Non-pigmented ciliary epithelial cell (primary cell): ENCODE measurements at regions not wholly inside any gene's neighbourhood (a gene's known extent, or its start where the extent isn't known, plus 50 kb on each side); places are given as distances from the start of the nearest gene placed in this dataset.
"Not testable (repeated sequence)": the region's sequence is repeated elsewhere in the genome, so short reads cannot be mapped to it uniquely, and the experiment has no call there.

Experiments
- DNase-seq: peaks from one replicate; pipeline ENCODE4 v3.0.0-alpha.2; 2010; ENCODE audit warnings: low read depth

GRCh38 chr2:11995456-11995855 lies 249.0 kb downstream of the LPIN1 start:
- no peak for DNase-seq

DNA sequence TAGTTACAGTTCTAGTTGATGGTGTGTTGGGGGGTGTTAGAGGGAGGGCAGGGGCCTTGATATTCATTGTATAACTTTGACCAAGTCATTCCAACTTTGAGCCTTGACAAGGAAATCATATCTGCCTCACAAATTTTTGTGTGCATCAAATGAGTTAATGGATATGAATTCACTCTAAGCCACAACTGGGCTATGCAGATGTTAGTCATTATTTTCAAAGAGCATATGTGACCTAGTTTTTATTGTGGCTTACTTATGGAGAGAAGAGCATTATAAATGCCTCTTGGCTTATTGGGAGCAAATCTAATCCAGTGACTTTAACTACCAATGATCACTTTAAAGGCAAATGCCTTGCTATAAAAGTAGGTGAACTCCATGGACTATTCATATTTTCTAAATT lies 250.2 kb downstream of the LPIN1 start:
- DNase-seq: no peak

DNA sequence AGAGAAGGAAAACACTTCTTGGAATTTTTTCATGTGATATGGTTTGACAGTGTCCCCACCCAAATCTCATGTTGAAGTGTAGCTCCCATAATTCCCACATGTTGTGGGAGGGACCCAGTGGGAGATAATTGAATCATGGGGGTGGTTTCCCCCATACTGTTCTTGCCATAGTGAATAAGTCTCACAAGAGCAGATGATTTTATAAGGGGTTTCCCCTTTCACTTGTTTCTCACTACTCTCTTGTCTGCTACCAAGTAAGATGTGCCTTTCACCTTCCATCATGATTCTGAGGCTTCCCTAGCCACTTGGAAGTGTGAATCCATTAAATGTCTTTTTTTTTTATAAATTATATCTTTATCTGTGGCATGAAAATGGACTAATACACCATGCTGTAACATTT lies 250.7 kb downstream of the LPIN1 start:
- DNase-seq: no peak

- DNase-seq: no peak
These were observed 251.8 kb downstream of the LPIN1 start for GRCh38 chr2:11998218-11998617.

DNA sequence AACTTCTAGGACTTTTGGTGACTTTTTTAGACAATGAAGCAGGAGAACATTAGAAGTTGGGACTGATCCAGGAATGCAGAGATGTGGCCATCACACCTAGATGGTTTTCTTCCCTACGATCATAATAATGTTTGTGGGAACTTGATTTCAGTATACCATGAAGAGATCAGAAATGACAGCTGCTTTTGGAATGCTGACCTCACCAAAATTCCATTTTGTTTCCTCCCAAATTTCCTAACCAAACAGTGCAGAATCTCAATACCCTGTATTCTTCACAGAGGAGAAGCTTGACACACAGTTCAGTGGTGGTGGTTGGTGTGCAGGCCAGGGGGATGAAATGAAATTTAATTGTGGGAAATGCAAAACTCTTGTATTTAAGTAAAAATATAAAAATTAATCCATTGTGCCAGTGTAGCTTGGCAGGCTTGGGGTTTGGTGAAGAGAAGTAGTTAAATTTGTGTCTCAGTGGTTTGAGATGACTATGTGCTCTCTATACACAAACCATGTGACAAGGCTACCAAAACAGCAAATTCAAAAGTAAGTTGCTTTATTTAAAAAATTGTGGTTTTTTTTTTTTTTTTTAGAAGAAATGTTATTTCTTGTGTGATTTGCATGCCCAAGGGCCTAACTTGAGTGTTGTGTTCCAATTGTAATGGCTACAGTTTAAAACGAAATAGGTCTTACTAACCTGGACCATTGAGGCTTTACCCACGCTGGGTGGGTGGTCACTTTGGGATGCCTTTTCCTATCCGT lies 252.4 kb downstream of the LPIN1 start:
- DNase-seq: no peak

GRCh38 chr2:12001621-12002020 lies 255.2 kb downstream of the LPIN1 start:
- no peak for DNase-seq

- no peak for DNase-seq
These were observed 255.8 kb downstream of the LPIN1 start for GRCh38 chr2:12002215-12002614.

- DNase-seq: no peak
These were observed 258.3 kb downstream of the LPIN1 start for GRCh38 chr2:12004713-12005112.

GRCh38 chr2:12005886-12006681 lies 259.7 kb downstream of the LPIN1 start:
- DNase-seq: no peak

GRCh38 chr2:12006850-12007249 lies 260.4 kb downstream of the LPIN1 start:
- no peak for DNase-seq

DNA sequence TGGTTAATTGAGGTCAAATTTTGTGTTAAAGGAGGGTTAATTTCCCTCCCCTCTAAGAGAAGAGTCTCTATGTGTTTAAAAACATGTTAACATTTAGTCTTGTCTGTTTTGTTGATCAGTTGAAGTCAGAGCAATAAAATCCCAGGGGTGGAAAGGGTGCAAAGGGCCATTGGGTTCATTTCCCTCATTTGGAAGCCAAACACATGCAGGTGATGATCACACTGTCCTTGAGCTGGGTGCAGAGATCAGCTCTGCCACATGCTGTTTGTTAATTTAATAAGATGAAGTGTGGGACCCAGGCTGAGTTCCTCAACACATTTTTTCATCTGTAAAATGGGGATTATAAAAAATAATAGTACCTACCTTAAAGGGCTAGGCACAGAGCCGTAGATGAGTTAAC lies 260.9 kb downstream of the LPIN1 start:
- no peak for DNase-seq

GRCh38 chr2:12008425-12009061 lies 262.1 kb downstream of the LPIN1 start:
- DNase-seq: no peak

DNA sequence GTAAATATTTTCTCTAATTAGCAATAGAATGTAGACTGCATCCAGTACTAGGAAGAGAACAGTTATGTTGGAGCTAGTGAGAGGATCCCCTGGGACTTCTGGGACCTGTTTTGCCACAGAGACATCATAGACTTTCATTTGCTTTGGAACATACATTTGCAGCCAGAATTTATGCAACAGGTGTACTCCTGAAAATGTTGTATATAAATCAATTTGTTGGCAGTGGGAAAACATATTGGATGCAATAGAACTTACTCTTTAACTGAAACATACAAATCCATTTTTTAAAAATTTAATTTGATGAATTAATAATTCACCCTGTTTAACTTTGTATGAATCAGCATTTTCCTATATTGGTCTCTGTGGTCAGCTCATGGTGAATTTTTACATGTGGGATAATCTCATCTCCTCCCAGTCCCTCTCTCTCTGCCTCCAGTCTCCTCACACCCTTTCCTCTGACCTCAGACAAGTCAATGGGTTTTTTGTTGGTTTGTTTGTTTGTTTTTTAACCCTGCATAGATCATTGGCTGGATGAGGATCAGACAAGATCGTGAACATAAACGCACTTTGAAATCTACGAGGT lies 263.0 kb downstream of the LPIN1 start:
- DNase-seq: no peak

DNA sequence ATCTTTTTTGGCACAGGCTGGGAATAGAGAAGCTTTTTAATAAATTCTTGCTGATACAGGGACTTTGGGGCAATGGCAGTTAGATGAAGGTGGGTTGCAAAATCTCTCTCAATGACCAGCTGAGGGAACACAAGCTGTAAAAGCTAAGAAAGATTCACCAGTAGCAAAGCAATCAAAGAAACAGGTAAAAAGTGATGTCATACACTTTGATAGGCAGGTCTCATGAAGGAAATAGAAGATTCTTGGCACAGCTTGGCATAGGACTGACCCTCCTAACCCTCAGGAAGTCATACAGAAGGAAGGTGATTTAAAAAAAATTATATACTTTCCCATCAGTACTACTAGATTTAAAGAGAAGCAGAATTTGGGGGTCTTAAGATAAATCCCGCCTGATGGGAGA lies 263.6 kb downstream of the LPIN1 start:
- DNase-seq: no peak

- no peak for DNase-seq
These were observed 264.3 kb downstream of the LPIN1 start for GRCh38 chr2:12010779-12011178.

- no peak for DNase-seq
These were observed 267.9 kb downstream of the LPIN1 start for GRCh38 chr2:12014088-12014960.

DNA sequence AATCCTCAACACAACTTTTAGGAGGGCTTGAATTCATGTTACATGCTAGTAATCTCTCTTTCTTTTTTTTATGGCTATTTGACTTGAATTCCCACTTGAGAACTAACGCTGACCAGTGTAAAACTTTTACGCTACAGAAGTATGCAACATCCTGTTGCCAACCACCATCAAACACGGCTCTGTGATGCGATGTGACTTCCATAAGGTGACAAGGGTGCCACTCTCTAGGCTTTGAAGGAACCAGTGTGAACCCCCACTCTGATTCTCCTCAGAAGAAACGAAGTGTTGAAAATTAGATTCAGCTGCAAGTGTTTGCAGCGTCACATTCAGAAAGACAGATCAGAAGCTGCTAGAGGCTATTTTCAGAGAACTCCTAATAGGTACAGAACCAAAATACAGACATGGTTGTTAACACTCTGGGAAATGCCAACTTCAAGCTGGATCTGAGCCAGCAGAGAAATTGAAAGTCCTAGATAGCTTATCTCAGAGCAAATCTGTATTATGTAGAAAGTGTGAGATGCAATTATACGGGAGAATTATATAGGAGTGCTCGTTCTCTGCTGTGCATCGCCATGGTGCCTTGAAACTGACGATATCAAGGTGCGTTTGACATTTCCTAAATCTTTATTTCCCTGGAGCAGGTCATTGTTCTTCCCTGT lies 271.2 kb downstream of the LPIN1 start:
- no peak for DNase-seq

DNA sequence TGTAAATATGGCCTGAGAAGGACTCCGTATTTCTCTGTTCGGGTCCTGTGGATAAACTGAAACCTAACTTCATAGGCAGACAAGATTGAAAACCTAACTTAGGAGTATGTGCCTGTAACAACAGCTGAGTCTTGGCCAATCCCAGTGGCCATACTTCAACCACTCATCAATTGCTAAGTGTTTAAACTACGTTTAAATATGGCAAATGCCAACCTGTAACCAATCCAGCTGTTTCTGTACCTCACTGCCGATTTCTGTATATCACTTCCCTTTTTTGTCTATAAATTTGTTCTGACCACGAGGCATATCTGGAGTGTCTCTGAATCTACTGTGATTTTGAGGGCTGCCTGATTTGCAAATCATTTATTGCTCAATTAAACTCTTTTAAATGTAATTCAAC lies 272.3 kb downstream of the LPIN1 start:
- DNase-seq: not testable (repeated sequence)

DNA sequence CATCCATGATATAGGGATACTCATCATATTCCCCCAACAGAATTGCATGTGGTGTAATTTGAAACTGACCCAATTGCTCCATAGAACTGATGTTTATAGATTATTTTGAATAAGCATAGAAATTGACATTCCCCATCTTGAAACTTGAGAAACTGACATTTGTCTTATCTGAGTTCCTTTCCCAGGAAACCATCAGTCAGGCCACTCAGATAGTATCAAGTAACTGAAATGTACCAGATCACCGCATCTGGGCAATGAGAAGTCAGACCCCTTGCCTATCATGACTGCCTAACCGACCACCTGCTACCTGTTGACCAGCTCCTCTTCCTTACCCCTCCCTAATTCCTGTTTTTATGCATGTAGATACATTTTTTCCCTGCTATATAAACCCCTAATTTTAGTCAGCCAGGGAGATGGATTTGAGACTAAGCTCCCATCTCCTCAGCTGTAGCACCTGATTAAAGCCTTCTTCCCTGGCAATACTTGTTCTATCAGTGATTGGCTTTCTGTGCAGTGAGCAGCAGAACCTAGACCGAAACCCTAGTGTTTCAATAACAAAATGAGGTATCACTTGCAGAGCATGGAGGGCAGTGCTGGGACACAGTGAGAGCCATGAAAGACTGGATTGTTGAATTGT lies 274.5 kb downstream of the LPIN1 start:
- no peak for DNase-seq

- not testable (repeated sequence) for DNase-seq
These were observed 277.9 kb downstream of the LPIN1 start for GRCh38 chr2:12024197-12024907.
